IMR-90 (cell line): ENCODE measurements at regions not wholly inside any gene's neighbourhood (a gene's known extent, or its start where the extent isn't known, plus 50 kb on each side); places are given as distances from the start of the nearest gene placed in this dataset.

ENCODE experiments used
- ATAC-seq: fragments of 200-7000 bp; cut with Tn5 transposase; 2 replicates; pipeline ENCODE4 v1.9.1; 2020; ENCODE audit warnings: low read depth, mild to moderate bottlenecking, moderate library complexity
- BruUV-seq: library from RNA; stranded (reverse); fragments of 400-500 nt; replicated peaks from 2 replicates; lab custom pipeline; 2021; lab: Mats Ljungman, UMichigan
- CTCF ChIA-PET: fragments of 300-600 bp; formaldehyde crosslinking; extraction: SDS; loops from one replicate; lab custom pipeline; 2021; ENCODE audit warnings: antibody characterized with exemption; lab: Yijun Ruan, JAX
- POLR2A ChIA-PET: fragments of 300-600 bp; sonication (Branson Sonifier 250); formaldehyde crosslinking; loops from one replicate; lab custom pipeline; 2022; ENCODE audit warnings: antibody characterized with exemption; ENCODE audit not compliant: unreplicated experiment; lab: Charles Lee
- DNase-seq: peaks from one replicate; pipeline ENCODE4 v3.0.0; 2013
- H2AFZ ChIP-seq: replicated peaks from 2 replicates; pipeline ENCODE3; 2013; ENCODE audit warnings: low read length, mild to moderate bottlenecking; ENCODE audit not compliant: poor library complexity
- H2AK5ac ChIP-seq: 2 replicates; pipeline ENCODE4 v1.6.1; 2013; ENCODE audit warnings: low read depth, low read length, inconsistent platforms
- H2AK9ac ChIP-seq: replicated peaks from 2 replicates; pipeline ENCODE3; 2013; ENCODE audit warnings: mild to moderate bottlenecking, low read depth, low read length, moderate library complexity; ENCODE audit not compliant: poor library complexity
- H2BK120ac ChIP-seq: 2 replicates; pipeline ENCODE4 v1.6.1; 2013; ENCODE audit warnings: low read depth, low read length, inconsistent platforms
- H2BK15ac ChIP-seq: 3 replicates; pipeline ENCODE4 v1.6.1; 2013; ENCODE audit warnings: low read depth, low read length, inconsistent platforms
- H2BK20ac ChIP-seq: 2 replicates; pipeline ENCODE4 v1.6.1; 2013; ENCODE audit warnings: low read depth, mild to moderate bottlenecking, inconsistent platforms, low read length, moderate library complexity
- H2BK5ac ChIP-seq: 2 replicates; pipeline ENCODE4 v1.6.1; 2013; ENCODE audit warnings: mild to moderate bottlenecking, low read depth, low read length, inconsistent platforms; ENCODE audit not compliant: poor library complexity, severe bottlenecking
- H3K14ac ChIP-seq: replicated peaks from 2 replicates; pipeline ENCODE4 v1.6.1; 2013; ENCODE audit warnings: low read depth, low read length, inconsistent platforms
- H3K18ac ChIP-seq: 2 replicates; pipeline ENCODE4 v1.6.1; 2013; ENCODE audit warnings: low read depth, low read length, control low read depth
- H3K23ac ChIP-seq: 2 replicates; pipeline ENCODE4 v1.6.1; 2013; ENCODE audit warnings: low read depth, low read length, inconsistent platforms
- H3K27ac ChIP-seq: 2 replicates; pipeline ENCODE4 v1.5.1; 2013; ENCODE audit warnings: mild to moderate bottlenecking, control low read depth, low read length; ENCODE audit not compliant: insufficient read depth
- H3K27me3 ChIP-seq: 2 replicates; pipeline ENCODE4 v1.6.1; 2013; ENCODE audit warnings: low read length; ENCODE audit not compliant: control insufficient read depth, insufficient read depth
- H3K36me3 ChIP-seq: 2 replicates; pipeline ENCODE4 v1.6.1; 2013; ENCODE audit warnings: low read length, mixed read lengths; ENCODE audit not compliant: control insufficient read depth, insufficient read depth
- H3K4ac ChIP-seq: 2 replicates; pipeline ENCODE4 v1.6.1; 2013; ENCODE audit warnings: low read depth, low read length, inconsistent platforms
- H3K4me1 ChIP-seq: 2 replicates; pipeline ENCODE4 v1.6.1; 2013; ENCODE audit warnings: low read length, mixed read lengths; ENCODE audit not compliant: control insufficient read depth, insufficient read depth
- H3K4me2 ChIP-seq: 2 replicates; pipeline ENCODE4 v1.6.1; 2013; ENCODE audit warnings: low read depth, mild to moderate bottlenecking, control low read depth, low read length, moderate library complexity
- H3K4me3 ChIP-seq: 2 replicates; pipeline ENCODE4 v1.5.1; 2013; ENCODE audit warnings: low read depth, mild to moderate bottlenecking, control low read depth, low read length, moderate library complexity; ENCODE audit not compliant: insufficient read depth
- H3K56ac ChIP-seq: 2 replicates; pipeline ENCODE4 v1.6.1; 2013; ENCODE audit warnings: low read length, inconsistent platforms; ENCODE audit not compliant: insufficient read depth; ENCODE audit errors: extremely low read depth
- H3K79me1 ChIP-seq, 2 experiments: 2 replicates each; pipeline ENCODE4 v1.6.1; 2013; ENCODE audit warnings: low read length in 2 of 2, inconsistent platforms in 1 of 2, low read depth in 1 of 2
- H3K9ac ChIP-seq: 2 replicates; pipeline ENCODE4 v1.6.1; 2013; ENCODE audit warnings: low read depth, low read length, control low read depth
- H3K9me1 ChIP-seq: 2 replicates; pipeline ENCODE4 v1.6.1; 2013; ENCODE audit warnings: low read length, inconsistent platforms; ENCODE audit not compliant: insufficient read depth
- H3K9me3 ChIP-seq: 2 replicates; pipeline ENCODE4 v1.6.1; 2013; ENCODE audit warnings: low read length; ENCODE audit not compliant: control insufficient read depth, insufficient read depth
- H4K20me1 ChIP-seq: 2 replicates; pipeline ENCODE4 v1.6.1; 2013; ENCODE audit warnings: low read length, inconsistent platforms; ENCODE audit not compliant: insufficient read depth
- H4K5ac ChIP-seq: 2 replicates; pipeline ENCODE4 v1.6.1; 2013; ENCODE audit warnings: mild to moderate bottlenecking, low read depth, low read length, control low read depth
- H4K8ac ChIP-seq, 2 experiments: 2 replicates each; pipeline ENCODE4 v1.6.1; 2013; ENCODE audit warnings: low read depth in 2 of 2, low read length in 2 of 2, control low read depth in 1 of 2, inconsistent platforms in 1 of 2
- H4K91ac ChIP-seq: 2 replicates; pipeline ENCODE4 v1.6.1; 2013; ENCODE audit warnings: low read depth, low read length, inconsistent platforms; ENCODE audit not compliant: insufficient read depth
- BHLHE40 ChIP-seq: fragments of 150-350 bp; IDR thresholded peaks from 2 replicates; pipeline ENCODE4 v1.6.1; 2016; ENCODE audit warnings: mild to moderate bottlenecking, low read depth, low read length
- CEBPB ChIP-seq: IDR thresholded peaks from 2 replicates; pipeline ENCODE4 v1.6.1; 2012; ENCODE audit warnings: low read depth, low read length, improper control_type of control experiment
- CHD1 ChIP-seq: IDR thresholded peaks from 2 replicates; pipeline ENCODE4 v1.6.1; 2012; ENCODE audit warnings: low read depth, low read length, improper control_type of control experiment
- FOS ChIP-seq: fragments of 150-350 bp; IDR thresholded peaks from 2 replicates; pipeline ENCODE4 v1.6.1; 2016; ENCODE audit warnings: low read depth, low read length
- MAFK ChIP-seq: IDR thresholded peaks from 2 replicates; pipeline ENCODE4 v1.6.1; 2012; ENCODE audit warnings: low read depth, low read length, improper control_type of control experiment
- MAZ ChIP-seq: IDR thresholded peaks from 2 replicates; pipeline ENCODE4 v1.6.1; 2012; ENCODE audit warnings: low read depth, mild to moderate bottlenecking, low read length, improper control_type of control experiment, moderate library complexity, borderline replicate concordance
- MXI1 ChIP-seq: IDR thresholded peaks from 2 replicates; pipeline ENCODE4 v1.6.1; 2012; ENCODE audit warnings: low read depth, mild to moderate bottlenecking, low read length, moderate library complexity, borderline replicate concordance
- NFE2L2 ChIP-seq: fragments of 150-350 bp; IDR thresholded peaks from 2 replicates; pipeline ENCODE4 v1.6.1; 2016; ENCODE audit warnings: low read depth, mild to moderate bottlenecking, low read length
- POLR2A ChIP-seq: IDR thresholded peaks from 2 replicates; pipeline ENCODE4 v1.6.1; 2012; ENCODE audit warnings: mild to moderate bottlenecking, low read depth, low read length
- RAD21 ChIP-seq: IDR thresholded peaks from 2 replicates; pipeline ENCODE4 v1.6.1; 2012; ENCODE audit warnings: low read length, improper control_type of control experiment
- RCOR1 ChIP-seq: IDR thresholded peaks from 2 replicates; pipeline ENCODE4 v1.6.1; 2012; ENCODE audit warnings: mild to moderate bottlenecking, low read length, improper control_type of control experiment; ENCODE audit not compliant: insufficient replicate concordance
- RFX5 ChIP-seq: IDR thresholded peaks from 2 replicates; pipeline ENCODE4 v1.8.0; 2012; ENCODE audit warnings: low read depth, mild to moderate bottlenecking, low read length, moderate library complexity
- SMC3 ChIP-seq: fragments of 150-350 bp; IDR thresholded peaks from 2 replicates; pipeline ENCODE4 v1.6.1; 2016; ENCODE audit warnings: low read depth, mild to moderate bottlenecking, antibody characterized with exemption, low read length, moderate library complexity
- WGBS, 2 experiments: methylation state at CpG; one replicate each; pipeline versions ENCODE4 v1.1.5 to v1.1.7; 2013; ENCODE audit warnings: missing lambda C conversion rate in 2 of 2; ENCODE audit not compliant: insufficient read length in 1 of 2; ENCODE audit errors: extremely low coverage in 2 of 2; 5-methylcytosine and 5-hydroxymethylcytosine counted together
- dilution Hi-C: fragments of 300-500 bp; cut with HindIII; formaldehyde crosslinking; loops from one replicate; pipeline ENCODE4 v1.14.3; 2018; ENCODE audit warnings: low sequenced_read_pairs; ENCODE audit not compliant: unreplicated experiment
- in situ Hi-C: fragments of 300-500 bp; cut with MboI; formaldehyde crosslinking; loops from 3 replicates; pipeline ENCODE4 v1.14.3; 2019; ENCODE audit warnings: low sequenced_read_pairs, inconsistent platforms, mixed read lengths
- intact Hi-C: fragments of 100-400 bp; cut with micrococcal nuclease; formaldehyde crosslinking; loops from 2 replicates; pipeline ENCODE4 v1.10.0; 2022
- TF ChIP-seq, protein P1 (sequence below): conservative IDR thresholded peaks from 2 replicates; pipeline ENCODE4 v1.5.1; 2012; ENCODE audit warnings: mild to moderate bottlenecking, low read depth, low read length, improper control_type of control experiment
- TF ChIP-seq, protein P2 (sequence below): fragments of 150-350 bp; IDR thresholded peaks from 2 replicates; pipeline ENCODE4 v1.6.1; 2016; ENCODE audit warnings: low read depth, mild to moderate bottlenecking, low read length, moderate library complexity, borderline replicate concordance
- TF ChIP-seq, protein P3 (sequence below): fragments of 150-350 bp; IDR thresholded peaks from 2 replicates; pipeline ENCODE4 v1.6.1; 2017; ENCODE audit warnings: mild to moderate bottlenecking, antibody characterized with exemption, low read length, low read depth

DNA sequence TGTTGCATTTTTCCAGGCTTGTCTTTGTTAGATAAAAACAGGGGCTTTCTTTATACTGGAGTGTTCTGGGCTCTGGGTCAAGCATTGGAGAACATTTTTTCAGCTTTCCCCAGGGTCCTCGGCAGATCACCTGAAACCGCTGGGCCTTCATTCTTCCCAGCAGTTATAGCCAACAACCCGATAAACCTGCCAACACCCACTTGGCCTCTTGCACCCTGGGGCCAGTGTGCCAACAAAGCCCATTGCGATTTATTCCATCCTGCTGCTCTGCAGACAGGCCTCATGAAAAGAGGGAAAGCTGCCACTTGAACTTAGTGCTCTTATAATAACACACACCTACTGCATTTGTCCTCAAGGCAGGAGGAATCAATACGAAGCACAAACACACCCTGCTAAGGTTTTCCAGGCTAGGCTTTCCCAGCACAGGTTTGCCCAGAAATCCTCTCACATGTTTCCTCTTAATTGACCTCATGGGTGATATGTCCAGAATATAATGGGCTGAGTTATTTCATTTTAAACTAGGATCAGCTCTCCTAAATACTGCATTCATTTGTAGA is 669.3 kb downstream of the LIG4 start:
- H3K36me3 ChIP-seq, result no peaks in the 10 kb centered on the region
- CTCF ChIA-PET, result interaction anchor here (0.6 kb wide), 1 partner anchor 105 kb away, joined by 3 read pairs; no protein-coding TSS in a partner anchor
- H2BK120ac ChIP-seq, result no peak overlapping the region
- H3K56ac ChIP-seq, result no peak overlapping the region
- no peak overlapping the region for H2AFZ ChIP-seq
- H2BK15ac ChIP-seq, result no peak overlapping the region
- H4K8ac ChIP-seq, result no peak overlapping the region
- H3K9me1 ChIP-seq, result peaks cover 3% of the 10 kb centered on the region; the same call in 1 of the 2 replicates
- no peaks in the 10 kb centered on the region for H3K27me3 ChIP-seq
- BruUV-seq, result no TSS peak
- H3K23ac ChIP-seq, result no peak overlapping the region
- H2BK5ac ChIP-seq, result no peak overlapping the region
- no peak overlapping the region for H3K27ac ChIP-seq
- TF ChIP-seq FOS, result no peak
- TF ChIP-seq RFX5, result no peak
- no peak for TF ChIP-seq CEBPB
- TF ChIP-seq MAFK, result no peak
- no peak for TF ChIP-seq MXI1
- no peak for TF ChIP-seq RAD21
- TF ChIP-seq POLR2A, result no peak
- TF ChIP-seq, protein P1, sequence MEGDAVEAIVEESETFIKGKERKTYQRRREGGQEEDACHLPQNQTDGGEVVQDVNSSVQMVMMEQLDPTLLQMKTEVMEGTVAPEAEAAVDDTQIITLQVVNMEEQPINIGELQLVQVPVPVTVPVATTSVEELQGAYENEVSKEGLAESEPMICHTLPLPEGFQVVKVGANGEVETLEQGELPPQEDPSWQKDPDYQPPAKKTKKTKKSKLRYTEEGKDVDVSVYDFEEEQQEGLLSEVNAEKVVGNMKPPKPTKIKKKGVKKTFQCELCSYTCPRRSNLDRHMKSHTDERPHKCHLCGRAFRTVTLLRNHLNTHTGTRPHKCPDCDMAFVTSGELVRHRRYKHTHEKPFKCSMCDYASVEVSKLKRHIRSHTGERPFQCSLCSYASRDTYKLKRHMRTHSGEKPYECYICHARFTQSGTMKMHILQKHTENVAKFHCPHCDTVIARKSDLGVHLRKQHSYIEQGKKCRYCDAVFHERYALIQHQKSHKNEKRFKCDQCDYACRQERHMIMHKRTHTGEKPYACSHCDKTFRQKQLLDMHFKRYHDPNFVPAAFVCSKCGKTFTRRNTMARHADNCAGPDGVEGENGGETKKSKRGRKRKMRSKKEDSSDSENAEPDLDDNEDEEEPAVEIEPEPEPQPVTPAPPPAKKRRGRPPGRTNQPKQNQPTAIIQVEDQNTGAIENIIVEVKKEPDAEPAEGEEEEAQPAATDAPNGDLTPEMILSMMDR, result no peak
- no peak for TF ChIP-seq BHLHE40
- TF ChIP-seq, protein P2, sequence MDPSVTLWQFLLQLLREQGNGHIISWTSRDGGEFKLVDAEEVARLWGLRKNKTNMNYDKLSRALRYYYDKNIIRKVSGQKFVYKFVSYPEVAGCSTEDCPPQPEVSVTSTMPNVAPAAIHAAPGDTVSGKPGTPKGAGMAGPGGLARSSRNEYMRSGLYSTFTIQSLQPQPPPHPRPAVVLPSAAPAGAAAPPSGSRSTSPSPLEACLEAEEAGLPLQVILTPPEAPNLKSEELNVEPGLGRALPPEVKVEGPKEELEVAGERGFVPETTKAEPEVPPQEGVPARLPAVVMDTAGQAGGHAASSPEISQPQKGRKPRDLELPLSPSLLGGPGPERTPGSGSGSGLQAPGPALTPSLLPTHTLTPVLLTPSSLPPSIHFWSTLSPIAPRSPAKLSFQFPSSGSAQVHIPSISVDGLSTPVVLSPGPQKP, result no peak
- TF ChIP-seq, protein P3, sequence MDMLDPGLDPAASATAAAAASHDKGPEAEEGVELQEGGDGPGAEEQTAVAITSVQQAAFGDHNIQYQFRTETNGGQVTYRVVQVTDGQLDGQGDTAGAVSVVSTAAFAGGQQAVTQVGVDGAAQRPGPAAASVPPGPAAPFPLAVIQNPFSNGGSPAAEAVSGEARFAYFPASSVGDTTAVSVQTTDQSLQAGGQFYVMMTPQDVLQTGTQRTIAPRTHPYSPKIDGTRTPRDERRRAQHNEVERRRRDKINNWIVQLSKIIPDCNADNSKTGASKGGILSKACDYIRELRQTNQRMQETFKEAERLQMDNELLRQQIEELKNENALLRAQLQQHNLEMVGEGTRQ, result no peak
- no peak for TF ChIP-seq RCOR1
- no peak for TF ChIP-seq MAZ
- TF ChIP-seq SMC3, result no peak
- TF ChIP-seq NFE2L2, result no peak
- TF ChIP-seq CHD1, result no peak
- no peak overlapping the region for H2AK5ac ChIP-seq
- no peak overlapping the region for H2BK20ac ChIP-seq
- peaks cover 25 to 44% of the 10 kb centered on the region in 2 experiments for H3K79me1 ChIP-seq
- H3K9me3 ChIP-seq, result peaks cover 5% of the 10 kb centered on the region
- H3K4me3 ChIP-seq, result no peak overlapping the region
- H4K20me1 ChIP-seq, result peaks cover 10% of the 10 kb centered on the region; the same call in 1 of the 2 replicates
- DNase-seq (no peak), ATAC-seq (no peak)
- H4K91ac ChIP-seq, result no peak overlapping the region
- WGBS, 2 experiments, result 55% methylated on average over 2 of the region's 5 CpGs; no CpG with 5 or more reads in 1 of the 2 experiments
- H3K14ac ChIP-seq, result no peak overlapping the region
- H3K18ac ChIP-seq, result no peak overlapping the region
- no peaks in the 10 kb centered on the region for H3K4me1 ChIP-seq
- intact Hi-C loops (no loop called here), in situ Hi-C loops (no loop called here), dilution Hi-C loops (no loop called here)
- H2AK9ac ChIP-seq, result no peak overlapping the region
- H3K4ac ChIP-seq, result no peak overlapping the region
- POLR2A ChIA-PET, result no interaction called here
- no peak overlapping the region for H4K5ac ChIP-seq
- H3K9ac ChIP-seq, result no peak overlapping the region
- no peak overlapping the region for H3K4me2 ChIP-seq
